ENCODE measurements at regions not wholly inside any gene's neighbourhood (a gene's known extent, or its start where the extent isn't known, plus 50 kb on each side); places are given as distances from the start of the nearest gene placed in this dataset.

DNA sequence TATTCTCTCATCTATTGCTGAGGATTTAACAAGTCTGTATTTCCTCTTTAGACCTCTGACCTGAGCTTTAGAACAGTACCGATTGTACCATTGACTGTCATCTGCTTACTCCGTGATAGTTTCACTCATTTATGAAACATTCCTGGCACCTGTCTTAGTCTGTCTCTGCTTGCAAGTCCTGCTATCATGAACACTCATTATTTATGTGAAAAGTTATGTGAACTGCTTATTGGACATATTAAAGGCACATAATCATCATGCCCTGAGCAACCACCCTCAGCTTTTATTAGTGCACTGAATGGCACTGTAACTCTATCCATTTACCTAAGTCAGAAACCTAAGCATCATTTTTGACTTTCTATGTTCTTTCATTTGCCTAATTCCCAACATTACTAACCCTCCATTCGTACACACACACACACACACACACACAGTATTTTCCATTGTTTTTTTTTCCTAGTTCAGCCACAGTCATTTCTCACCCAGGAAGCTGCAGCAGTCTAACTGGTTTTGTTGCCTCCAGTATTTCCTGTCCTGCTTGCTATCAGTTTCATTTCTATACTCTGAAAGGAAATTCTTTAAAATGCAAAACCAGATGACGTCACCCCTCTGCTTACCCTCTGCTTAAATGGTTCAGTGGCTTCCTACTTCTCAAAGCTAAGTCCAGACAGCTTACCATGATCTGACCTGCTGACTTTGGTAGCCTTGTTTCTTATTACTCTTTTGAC lies 146.1 kb downstream of the HAUS1 start:
- no peaks in the 10 kb centered on the region for H3K36me3 ChIP-seq (ENCODE audit: low read depth)
- CTCF ChIA-PET: interaction anchor here (0.7 to 1.4 kb wide), 2 partner anchors 15 to 77 kb away, joined by 3 to 5 read pairs; a partner anchor contains a TSS
- H3F3A ChIP-seq (ENCODE audit: insufficient read depth, low read depth): peaks cover 31% of the 10 kb centered on the region
- peak overlapping the region; percentile 27; the same call in 1 of the 2 replicates for H3K4me3 ChIP-seq
- no peak for TF ChIP-seq CTCF (conservative IDR thresholded peaks at IDR 0.05)
- no peak for TF ChIP-seq EZH2 (IDR thresholded peaks at IDR 0.05; ENCODE audit: low read depth)
- no peaks in the 10 kb centered on the region for H4K20me1 ChIP-seq (ENCODE audit: insufficient read depth)
- H3K27me3 ChIP-seq (ENCODE audit: insufficient read depth, low read depth): no peaks in the 10 kb centered on the region
- H3K79me2 ChIP-seq (ENCODE audit: low read depth): peaks cover 50% of the 10 kb centered on the region
- H3K27ac ChIP-seq: peak overlapping the region; percentile 84
- intact Hi-C loops (cut with micrococcal nuclease; ENCODE audit: unreplicated experiment): loop anchor here (1.0 kb wide), 1 partner anchor 97 kb away; no protein-coding TSS in a partner anchor
- no peaks in the 10 kb centered on the region for H3K9me2 ChIP-seq (ENCODE audit: insufficient read depth)
- POLR2A ChIA-PET (ENCODE audit: unreplicated experiment): interaction anchor here (0.5 to 0.7 kb wide), 3 partner anchors 19 to 95 kb away, joined by 3 to 28 read pairs (median 3); no protein-coding TSS in a partner anchor
- no TSS peak for BruUV-seq (replicated peaks)
- DNase-seq: peak; percentile 60 to 98
- no peaks in the 10 kb centered on the region for H3K9me3 ChIP-seq (ENCODE audit: insufficient read depth, low read depth)
- peaks cover 50% of the 10 kb centered on the region for H3K4me1 ChIP-seq (replicated peaks; ENCODE audit: insufficient read depth)
- peak overlapping the region; percentile 75 for H3K4me2 ChIP-seq
- H2AFZ ChIP-seq: no peak overlapping the region

DNA sequence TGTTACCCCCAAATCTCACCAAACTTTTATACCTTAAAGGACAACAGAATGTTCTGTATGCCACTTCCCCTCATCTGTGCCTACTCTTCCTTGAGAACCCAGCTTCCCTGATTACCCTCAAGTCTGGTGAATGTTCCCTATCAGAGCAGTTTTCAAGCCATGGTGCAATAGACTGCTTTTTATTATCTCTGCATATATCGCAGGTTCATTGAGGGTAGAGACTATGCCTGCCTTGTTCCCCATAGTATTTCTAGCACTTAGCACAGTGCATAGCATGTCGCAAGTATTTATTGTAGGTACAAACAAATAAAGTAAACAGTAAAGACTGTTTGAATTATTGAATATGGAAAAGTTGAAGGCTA lies 146.6 kb downstream of the HAUS1 start:
- Histone ChIP-seq H2AFZ (no peak overlapping the region), H3K27me3 (ENCODE audit: insufficient read depth, low read depth) (no peaks in the 10 kb centered on the region), H4K20me1 (ENCODE audit: insufficient read depth) (no peaks in the 10 kb centered on the region), H3K27ac (peak overlapping the region; percentile 80), H3K4me1 (replicated peaks; ENCODE audit: insufficient read depth) (peaks cover 50% of the 10 kb centered on the region), H3K4me3 (peak overlapping the region; percentile 7; the same call in 1 of the 2 replicates), H3F3A (ENCODE audit: insufficient read depth, low read depth) (peaks cover 31% of the 10 kb centered on the region), H3K4me2 (peak overlapping the region; percentile 75), H3K36me3 (ENCODE audit: low read depth) (no peaks in the 10 kb centered on the region), H3K79me2 (ENCODE audit: low read depth) (peaks cover 47% of the 10 kb centered on the region), H3K9me2 (ENCODE audit: insufficient read depth) (no peaks in the 10 kb centered on the region), H3K9me3 (ENCODE audit: insufficient read depth, low read depth) (no peaks in the 10 kb centered on the region)
- no TSS peak for BruUV-seq (replicated peaks)
- intact Hi-C loops (cut with micrococcal nuclease; ENCODE audit: unreplicated experiment): loop anchor here (1.0 kb wide), 1 partner anchor 97 kb away; no protein-coding TSS in a partner anchor
- no peak for DNase-seq
- POLR2A ChIA-PET (ENCODE audit: unreplicated experiment): interaction anchor here (0.5 to 0.6 kb wide), 2 partner anchors 19 to 72 kb away, joined by 3 read pairs; no protein-coding TSS in a partner anchor
- TF ChIP-seq EZH2 (IDR thresholded peaks at IDR 0.05; ENCODE audit: low read depth): no peak
- TF ChIP-seq CTCF (conservative IDR thresholded peaks at IDR 0.05): no peak
- CTCF ChIA-PET: interaction anchor here (0.7 to 1.4 kb wide), 2 partner anchors 15 to 77 kb away, joined by 3 to 5 read pairs; a partner anchor contains a TSS

DNA sequence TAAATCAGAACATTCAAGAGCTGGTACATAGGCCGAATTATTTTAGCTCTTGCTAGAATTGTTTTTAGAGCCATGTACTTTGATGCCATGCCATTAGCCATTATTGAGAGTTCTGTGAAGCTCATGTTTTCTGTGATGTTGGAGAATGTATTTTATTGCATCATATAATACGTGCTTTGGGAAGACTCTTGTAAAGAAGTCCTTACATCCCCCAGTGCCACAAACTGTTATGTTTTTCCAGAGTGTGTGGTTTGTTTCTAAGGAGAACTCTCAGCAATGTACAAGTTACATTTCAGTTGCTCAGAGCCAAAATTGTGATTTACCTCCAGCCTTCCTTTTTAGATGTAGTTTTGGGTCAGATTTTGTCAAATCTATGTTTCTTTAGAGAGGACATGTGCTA lies 148.6 kb downstream of the HAUS1 start:
- no peak overlapping the region for H2AFZ ChIP-seq
- ChIA-PET POLR2A (ENCODE audit: unreplicated experiment) (no interaction called here), CTCF (no interaction called here)
- no peaks in the 10 kb centered on the region for H3K9me2 ChIP-seq (ENCODE audit: insufficient read depth)
- H3K4me3 ChIP-seq: no peak overlapping the region
- TF ChIP-seq CTCF (conservative IDR thresholded peaks at IDR 0.05): no peak
- TF ChIP-seq EZH2 (IDR thresholded peaks at IDR 0.05; ENCODE audit: low read depth): no peak
- H3K27me3 ChIP-seq (ENCODE audit: insufficient read depth, low read depth): no peaks in the 10 kb centered on the region
- peaks cover 4% of the 10 kb centered on the region; the same call in 1 of the 2 replicates for H3K36me3 ChIP-seq (ENCODE audit: low read depth)
- no peak for DNase-seq
- peaks cover 31% of the 10 kb centered on the region for H3F3A ChIP-seq (ENCODE audit: insufficient read depth, low read depth)
- H3K79me2 ChIP-seq (ENCODE audit: low read depth): peaks cover 45% of the 10 kb centered on the region
- intact Hi-C loops (cut with micrococcal nuclease; ENCODE audit: unreplicated experiment): no loop called here
- H3K27ac ChIP-seq: no peak overlapping the region
- no peaks in the 10 kb centered on the region for H3K9me3 ChIP-seq (ENCODE audit: insufficient read depth, low read depth)
- no peak overlapping the region for H3K4me2 ChIP-seq
- H4K20me1 ChIP-seq (ENCODE audit: insufficient read depth): no peaks in the 10 kb centered on the region
- H3K4me1 ChIP-seq (replicated peaks; ENCODE audit: insufficient read depth): peaks cover 49% of the 10 kb centered on the region
- BruUV-seq (replicated peaks): no TSS peak
